ENCODE measurements at regions not wholly inside any gene's neighbourhood (a gene's known extent, or its start where the extent isn't known, plus 50 kb on each side); places are given as distances from the start of the nearest gene placed in this dataset.

- TF ChIP-seq, protein P1, sequence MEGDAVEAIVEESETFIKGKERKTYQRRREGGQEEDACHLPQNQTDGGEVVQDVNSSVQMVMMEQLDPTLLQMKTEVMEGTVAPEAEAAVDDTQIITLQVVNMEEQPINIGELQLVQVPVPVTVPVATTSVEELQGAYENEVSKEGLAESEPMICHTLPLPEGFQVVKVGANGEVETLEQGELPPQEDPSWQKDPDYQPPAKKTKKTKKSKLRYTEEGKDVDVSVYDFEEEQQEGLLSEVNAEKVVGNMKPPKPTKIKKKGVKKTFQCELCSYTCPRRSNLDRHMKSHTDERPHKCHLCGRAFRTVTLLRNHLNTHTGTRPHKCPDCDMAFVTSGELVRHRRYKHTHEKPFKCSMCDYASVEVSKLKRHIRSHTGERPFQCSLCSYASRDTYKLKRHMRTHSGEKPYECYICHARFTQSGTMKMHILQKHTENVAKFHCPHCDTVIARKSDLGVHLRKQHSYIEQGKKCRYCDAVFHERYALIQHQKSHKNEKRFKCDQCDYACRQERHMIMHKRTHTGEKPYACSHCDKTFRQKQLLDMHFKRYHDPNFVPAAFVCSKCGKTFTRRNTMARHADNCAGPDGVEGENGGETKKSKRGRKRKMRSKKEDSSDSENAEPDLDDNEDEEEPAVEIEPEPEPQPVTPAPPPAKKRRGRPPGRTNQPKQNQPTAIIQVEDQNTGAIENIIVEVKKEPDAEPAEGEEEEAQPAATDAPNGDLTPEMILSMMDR (IDR thresholded peaks at IDR 0.05), result no peak
- ATAC-seq (no peak), DNase-seq (no peak)
- Histone ChIP-seq H3K36me3 (no peaks in the 10 kb centered on the region), H3K9me3 (no peaks in the 10 kb centered on the region), H3K27ac (no peak overlapping the region), H3K27me3 (no peaks in the 10 kb centered on the region), H3K4me3 (no peak overlapping the region), H3K4me1 (no peaks in the 10 kb centered on the region)
- intact Hi-C loops (cut with DNase I), result no loop called here
Observed at GRCh38 chr10:8800426-8800825, 745.9 kb downstream of the GATA3 start.

- no peaks in the 10 kb centered on the region for H3K4me1 ChIP-seq
- H3K9me3 ChIP-seq, result no peaks in the 10 kb centered on the region
- ATAC-seq, result no peak
- H3K4me3 ChIP-seq, result no peak overlapping the region
- DNase-seq, result no peak
- H3K27ac ChIP-seq, result no peak overlapping the region
- H3K36me3 ChIP-seq, result no peaks in the 10 kb centered on the region
- no peaks in the 10 kb centered on the region for H3K27me3 ChIP-seq
- TF ChIP-seq, protein P1 (IDR thresholded peaks at IDR 0.05), result no peak
- intact Hi-C loops (cut with DNase I), result no loop called here
Observed at GRCh38 chr10:8803992-8804391, 749.5 kb downstream of the GATA3 start.

DNA sequence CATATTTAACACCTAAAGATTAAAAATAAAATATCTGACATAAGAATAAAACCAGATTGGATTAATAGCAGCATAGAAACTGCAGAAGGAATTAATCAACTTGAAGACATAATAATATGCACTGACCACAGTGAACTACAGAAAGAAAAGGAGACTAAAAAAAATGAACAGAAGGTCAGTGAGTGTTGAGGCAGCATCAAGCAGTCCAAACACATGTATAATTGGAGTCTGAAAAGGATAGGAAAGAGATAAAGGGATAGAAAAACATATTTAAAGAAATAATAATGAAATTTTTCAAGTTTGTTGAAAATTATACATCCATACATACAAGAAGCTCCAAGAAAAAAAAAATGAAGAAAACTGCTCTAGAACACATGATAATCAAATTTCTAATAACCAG, 756.2 kb downstream of the GATA3 start:
- no peaks in the 10 kb centered on the region for H3K36me3 ChIP-seq
- H3K4me1 ChIP-seq, result no peaks in the 10 kb centered on the region
- no peak overlapping the region for H3K27ac ChIP-seq
- DNase-seq, result no peak
- TF ChIP-seq, protein P1 (IDR thresholded peaks at IDR 0.05), result no peak
- intact Hi-C loops (cut with DNase I), result no loop called here
- no peak overlapping the region for H3K4me3 ChIP-seq
- no peak for ATAC-seq
- no peaks in the 10 kb centered on the region for H3K27me3 ChIP-seq
- H3K9me3 ChIP-seq, result no peaks in the 10 kb centered on the region

DNA sequence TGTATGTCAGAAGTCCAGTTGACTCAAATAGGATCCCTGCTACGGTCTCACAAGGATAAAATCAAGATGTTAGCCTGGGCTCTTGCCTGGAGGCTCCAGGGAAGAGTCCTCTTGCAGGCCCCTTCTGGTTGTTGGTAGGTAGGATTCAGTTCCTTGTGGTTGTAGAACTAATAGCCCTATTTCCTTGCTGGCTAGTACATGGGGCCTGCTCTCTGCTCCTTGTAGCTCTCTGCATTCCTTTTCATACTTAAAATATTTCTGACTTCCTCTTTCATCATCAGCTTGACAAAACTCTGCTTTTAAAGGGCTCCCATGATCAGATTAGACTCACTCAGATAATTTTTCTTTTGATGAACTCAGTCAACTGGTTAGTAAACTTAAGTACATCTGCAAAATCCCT, 756.7 kb downstream of the GATA3 start:
- H3K27me3 ChIP-seq, result no peaks in the 10 kb centered on the region
- ATAC-seq (peak; percentile 45), DNase-seq (no peak)
- H3K27ac ChIP-seq, result no peak overlapping the region
- TF ChIP-seq, protein P1 (IDR thresholded peaks at IDR 0.05), result no peak
- H3K36me3 ChIP-seq, result no peaks in the 10 kb centered on the region
- H3K9me3 ChIP-seq, result no peaks in the 10 kb centered on the region
- no peaks in the 10 kb centered on the region for H3K4me1 ChIP-seq
- H3K4me3 ChIP-seq, result no peak overlapping the region
- intact Hi-C loops (cut with DNase I), result no loop called here

- no peaks in the 10 kb centered on the region for H3K4me1 ChIP-seq
- H3K36me3 ChIP-seq, result no peaks in the 10 kb centered on the region
- H3K9me3 ChIP-seq, result no peaks in the 10 kb centered on the region
- no peak for ATAC-seq
- no peaks in the 10 kb centered on the region for H3K27me3 ChIP-seq
- no peak overlapping the region for H3K4me3 ChIP-seq
- TF ChIP-seq, protein P1 (IDR thresholded peaks at IDR 0.05), result no peak
- intact Hi-C loops (cut with DNase I), result no loop called here
- H3K27ac ChIP-seq, result no peak overlapping the region
- no peak for DNase-seq
Observed at GRCh38 chr10:8815969-8816368, 761.5 kb downstream of the GATA3 start.

DNA sequence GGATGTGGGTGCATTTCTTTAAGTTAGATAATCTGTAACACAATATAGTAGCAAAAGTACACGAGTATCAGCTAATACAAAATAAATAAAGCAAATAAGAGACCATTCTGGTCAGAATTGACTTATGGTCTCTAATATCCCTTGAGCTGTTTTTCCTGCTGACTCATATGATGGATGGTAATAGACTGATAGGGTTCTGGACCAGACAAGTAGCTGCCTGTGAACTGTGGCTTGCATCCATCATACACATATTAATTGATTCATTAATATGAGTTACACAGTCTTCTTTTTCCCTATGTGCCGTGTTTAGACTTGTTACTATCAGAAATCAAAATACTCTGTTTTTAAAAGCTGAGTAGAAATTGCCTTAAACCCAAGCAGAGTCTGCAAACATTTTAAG, 762.8 kb downstream of the GATA3 start:
- Histone ChIP-seq H3K9me3 (no peaks in the 10 kb centered on the region), H3K4me3 (no peak overlapping the region), H3K4me1 (no peaks in the 10 kb centered on the region), H3K36me3 (no peaks in the 10 kb centered on the region), H3K27me3 (no peaks in the 10 kb centered on the region), H3K27ac (no peak overlapping the region)
- TF ChIP-seq, protein P1 (IDR thresholded peaks at IDR 0.05), result no peak
- intact Hi-C loops (cut with DNase I), result no loop called here
- DNase-seq (no peak), ATAC-seq (no peak)
